ENCODE measurements at regions not wholly inside any gene's neighbourhood (a gene's known extent, or its start where the extent isn't known, plus 50 kb on each side); places are given as distances from the start of the nearest gene placed in this dataset.

- DNase-seq = no peak
- no peaks in the 10 kb centered on the region for H3K9me3 ChIP-seq
- no peak overlapping the region for H3K4me3 ChIP-seq
- no peak for ATAC-seq
- H3K36me3 ChIP-seq = no peaks in the 10 kb centered on the region
- H3K27me3 ChIP-seq = no peaks in the 10 kb centered on the region
- TF ChIP-seq, protein P1, sequence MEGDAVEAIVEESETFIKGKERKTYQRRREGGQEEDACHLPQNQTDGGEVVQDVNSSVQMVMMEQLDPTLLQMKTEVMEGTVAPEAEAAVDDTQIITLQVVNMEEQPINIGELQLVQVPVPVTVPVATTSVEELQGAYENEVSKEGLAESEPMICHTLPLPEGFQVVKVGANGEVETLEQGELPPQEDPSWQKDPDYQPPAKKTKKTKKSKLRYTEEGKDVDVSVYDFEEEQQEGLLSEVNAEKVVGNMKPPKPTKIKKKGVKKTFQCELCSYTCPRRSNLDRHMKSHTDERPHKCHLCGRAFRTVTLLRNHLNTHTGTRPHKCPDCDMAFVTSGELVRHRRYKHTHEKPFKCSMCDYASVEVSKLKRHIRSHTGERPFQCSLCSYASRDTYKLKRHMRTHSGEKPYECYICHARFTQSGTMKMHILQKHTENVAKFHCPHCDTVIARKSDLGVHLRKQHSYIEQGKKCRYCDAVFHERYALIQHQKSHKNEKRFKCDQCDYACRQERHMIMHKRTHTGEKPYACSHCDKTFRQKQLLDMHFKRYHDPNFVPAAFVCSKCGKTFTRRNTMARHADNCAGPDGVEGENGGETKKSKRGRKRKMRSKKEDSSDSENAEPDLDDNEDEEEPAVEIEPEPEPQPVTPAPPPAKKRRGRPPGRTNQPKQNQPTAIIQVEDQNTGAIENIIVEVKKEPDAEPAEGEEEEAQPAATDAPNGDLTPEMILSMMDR (IDR thresholded peaks at IDR 0.05) = no peak
- 77 to 78% methylated on average over 5 of the region's 5 CpGs for WGBS, 2 donors
- intact Hi-C loops (cut with DNase I) = no loop called here
- no peak overlapping the region for H3K27ac ChIP-seq
- peaks cover 0 to 5% (median 0%) of the 10 kb centered on the region in 9 donors for H3K4me1 ChIP-seq
Observed at GRCh38 chr10:59958882-59959281, 52.5 kb upstream of the CCDC6 start.

DNA sequence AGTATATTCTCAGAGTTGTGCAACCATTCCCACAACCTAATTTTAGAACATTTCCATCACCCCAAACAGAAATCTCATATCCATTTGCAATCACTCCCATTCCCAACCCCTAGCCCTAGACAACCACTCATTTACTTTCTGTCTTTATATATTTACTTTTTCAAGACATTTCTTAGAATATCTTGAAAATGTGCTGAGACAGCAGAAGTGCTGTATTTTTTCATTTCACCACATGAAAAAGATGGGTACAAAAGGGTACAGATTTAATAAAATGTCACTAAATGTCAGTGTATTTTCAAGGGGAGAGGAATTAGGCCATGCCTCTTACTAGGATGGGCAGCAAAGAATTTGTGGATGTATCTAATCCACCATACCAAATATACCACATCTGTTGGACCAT, 51.6 kb upstream of the CCDC6 start:
- intact Hi-C loops (cut with DNase I) = no loop called here
- ATAC-seq = no peak
- Histone ChIP-seq H3K4me1 (peaks cover 0 to 5% (median 0%) of the 10 kb centered on the region in 9 donors), H3K27ac (no peak overlapping the region), H3K27me3 (no peaks in the 10 kb centered on the region), H3K36me3 (no peaks in the 10 kb centered on the region), H3K4me3 (no peak overlapping the region), H3K9me3 (no peaks in the 10 kb centered on the region)
- TF ChIP-seq, protein P1 (IDR thresholded peaks at IDR 0.05) = no peak
- DNase-seq = no peak

Measured in heart right ventricle (tissue), 16 donors.